ENCODE measurements at regions not wholly inside any gene's neighbourhood (a gene's known extent, or its start where the extent isn't known, plus 50 kb on each side); places are given as distances from the start of the nearest gene placed in this dataset.

GRCh38 chr11:19336331-19336730, 95.6 kb upstream of the E2F8 start:
- TF ChIP-seq CTCF (IDR thresholded peaks at IDR 0.05) (no peak), POLR2A (IDR thresholded peaks at IDR 0.05) (no peak), EP300 (IDR thresholded peaks at IDR 0.05) (no peak)
